GM12891 (cell line): ENCODE measurements at regions not wholly inside any gene's neighbourhood (a gene's known extent, or its start where the extent isn't known, plus 50 kb on each side); places are given as distances from the start of the nearest gene placed in this dataset.

Source experiments
- POLR2A ChIP-seq: IDR thresholded peaks from 2 replicates; pipeline ENCODE4 v1.6.1; 2011; ENCODE audit warnings: low read depth, low read length, control low read depth
- POLR2AphosphoS5 ChIP-seq: IDR thresholded peaks from 2 replicates; pipeline ENCODE4 v1.6.1; 2011; ENCODE audit warnings: low read depth, low read length, control low read depth

DNA sequence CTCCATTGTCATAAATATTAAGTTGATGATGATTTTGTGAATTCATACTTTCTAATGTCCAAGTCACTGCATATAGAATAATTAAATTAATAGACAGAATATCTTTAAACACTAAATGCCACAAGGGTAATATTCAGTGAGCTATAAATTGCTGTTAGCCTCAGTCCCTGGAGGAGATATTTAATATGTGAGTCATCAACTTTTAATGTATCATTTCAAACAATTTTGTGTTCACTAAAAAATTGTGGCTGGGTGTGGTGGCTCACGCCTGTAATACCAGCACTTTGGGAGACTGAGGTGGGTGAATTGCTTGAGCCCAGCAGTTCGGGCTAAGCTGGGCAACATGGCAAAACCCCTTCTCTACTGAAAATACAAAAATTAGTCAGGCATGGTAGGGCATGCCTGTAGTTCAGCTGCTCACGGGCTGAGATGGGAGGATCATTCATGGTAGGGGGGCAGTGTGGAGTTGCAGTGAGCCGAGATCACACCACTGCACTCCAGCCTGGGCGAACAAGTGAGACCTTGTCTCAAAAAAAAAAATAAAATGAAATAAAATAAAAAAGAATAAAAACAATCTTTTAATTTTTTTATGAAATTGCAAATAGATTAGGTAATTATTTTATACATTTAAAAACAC is 717.3 kb upstream of the CHD1 start:
- TF ChIP-seq POLR2AphosphoS5 = no peak
- TF ChIP-seq POLR2A = no peak
